ENCODE measurements at regions not wholly inside any gene's neighbourhood (a gene's known extent, or its start where the extent isn't known, plus 50 kb on each side); places are given as distances from the start of the nearest gene placed in this dataset.

- TF ChIP-seq POLR2A (IDR thresholded peaks at IDR 0.05) = no peak
- no peak for TF ChIP-seq CTCF (IDR thresholded peaks at IDR 0.05 in 8 of 11, conservative IDR thresholded peaks at IDR 0.05 in 3 of 11)
- no peak for TF ChIP-seq POLR2AphosphoS5 (IDR thresholded peaks at IDR 0.05)
Observed at GRCh38 chr4:156635051-156635450, 336.5 kb downstream of the PDGFC start.

All from spleen (tissue), 7 donors.